ENCODE measurements at regions not wholly inside any gene's neighbourhood (a gene's known extent, or its start where the extent isn't known, plus 50 kb on each side); places are given as distances from the start of the nearest gene placed in this dataset.

- no peak for TF ChIP-seq CTCF (conservative IDR thresholded peaks at IDR 0.05; ENCODE audit: low read depth in 2 of 2)
- TF ChIP-seq STAT1 (IDR thresholded peaks at IDR 0.05; ENCODE audit: unreplicated experiment): no peak
- TF ChIP-seq CREB1 (CRISPR knock-in tag; IDR thresholded peaks at IDR 0.05; ENCODE audit: low read depth): no peak
- TF ChIP-seq NANOG (IDR thresholded peaks at IDR 0.05; ENCODE audit: borderline replicate concordance): no peak
- no peak for TF ChIP-seq ETS1 (IDR thresholded peaks at IDR 0.05)
- TF ChIP-seq POLR2AphosphoS5 (IDR thresholded peaks at IDR 0.05; ENCODE audit: low read depth): no peak
- TF ChIP-seq EZH2 (IDR thresholded peaks at IDR 0.05; ENCODE audit: low read depth, unreplicated experiment): no peak
- no peak for TF ChIP-seq ZNF331 (CRISPR knock-in tag; IDR thresholded peaks at IDR 0.05; ENCODE audit: low read depth)
- TF ChIP-seq ZNF462 (CRISPR knock-in tag; IDR thresholded peaks at IDR 0.05): no peak
- TF ChIP-seq JUNB (IDR thresholded peaks at IDR 0.05; ENCODE audit: unreplicated experiment): no peak
- TF ChIP-seq ZNF114 (CRISPR knock-in tag; IDR thresholded peaks at IDR 0.05): no peak
- no peak for TF ChIP-seq EZH2phosphoT487 (IDR thresholded peaks at IDR 0.05; ENCODE audit: unreplicated experiment)
- no peak for TF ChIP-seq REST (IDR thresholded peaks at IDR 0.05; ENCODE audit: unreplicated experiment)
- Mint-ChIP-seq H3K4me3 (no peak overlapping the region), H3K27ac (no peak overlapping the region)
Observed at GRCh38 chr2:103739921-103740320, 978.1 kb downstream of the TMEM182 start.

More at GRCh38 chr2:103739921-103740320, 978.1 kb downstream of the TMEM182 start:
- Mint-ChIP-seq H3K9me3 (no peaks in the 10 kb centered on the region), H3K36me3 (ENCODE audit: low read depth) (no peaks in the 10 kb centered on the region), H3K4me1 (peaks cover 2% of the 10 kb centered on the region; the same call in 1 of the 3 replicates), H3K27me3 (ENCODE audit: insufficient read depth, low read depth, poor library complexity) (peaks cover 6% of the 10 kb centered on the region)
- no peaks in the 10 kb centered on the region for H4K20me1 ChIP-seq (replicated peaks; ENCODE audit: insufficient read depth)
- no peak overlapping the region for H3K4me2 ChIP-seq
- H3K4me3 ChIP-seq: no peak overlapping the region
- no peaks in the 10 kb centered on the region for H3F3A ChIP-seq (replicated peaks; ENCODE audit: low read depth)
- no peak overlapping the region for H2AFZ ChIP-seq
- no peaks in the 10 kb centered on the region for H3K36me3 ChIP-seq (ENCODE audit: insufficient read depth)
- no peak overlapping the region for H3K27ac ChIP-seq (ENCODE audit: low read depth)
- H3K9me2 ChIP-seq (ENCODE audit: insufficient read depth): no peaks in the 10 kb centered on the region
- no peak for ATAC-seq
- no peaks in the 10 kb centered on the region for H3K79me2 ChIP-seq (replicated peaks; ENCODE audit: insufficient read depth)
- H3K4me1 ChIP-seq (ENCODE audit: insufficient read depth): no peaks in the 10 kb centered on the region
- DNase-seq (ENCODE audit: low spot score): no peak
- H3K27me3 ChIP-seq (ENCODE audit: insufficient read depth): no peaks in the 10 kb centered on the region
